HepG2 (cell line): ENCODE measurements at regions not wholly inside any gene's neighbourhood (a gene's known extent, or its start where the extent isn't known, plus 50 kb on each side); places are given as distances from the start of the nearest gene placed in this dataset.
"Not testable (repeated sequence)": the region's sequence is repeated elsewhere in the genome, so short reads cannot be mapped to it uniquely, and the experiment has no call there.

ENCODE experiments used
- ATAC-seq: fragments of 200-7000 bp; cut with Tn5 transposase; 3 replicates; pipeline ENCODE4 v1.9.1; 2020; ENCODE audit warnings: mild to moderate bottlenecking, moderate library complexity
- BruUV-seq: library from RNA; stranded (reverse); fragments of 400-500 nt; replicated peaks from 2 replicates; lab custom pipeline; 2021; lab: Mats Ljungman, UMichigan
- CTCF ChIA-PET: fragments of 300-600 bp; formaldehyde crosslinking; extraction: SDS; loops from one replicate; lab custom pipeline; 2021; ENCODE audit warnings: low total read pairs, inconsistent platforms, low intra/inter-chr PET ratio; lab: Yijun Ruan, JAX
- POLR2A ChIA-PET: fragments of 350-600 bp; sonication (Branson Sonifier 250); formaldehyde crosslinking; loops from one replicate; lab custom pipeline; 2020; ENCODE audit warnings: antibody characterized with exemption, inconsistent platforms; lab: Yijun Ruan, JAX
- DNase-seq: peaks from one replicate; pipeline ENCODE4 v3.0.0-alpha.2; 2015; ENCODE audit warnings: low spot score
- FAIRE-seq: peaks from 3 replicates; lab custom pipeline; 2011; peaks lifted over from hg19 to GRCh38; lab: Jason Lieb, UNC
- H2AFZ ChIP-seq: one replicate; pipeline ENCODE4 v1.6.1; 2011; ENCODE audit warnings: low read length, inconsistent platforms
- H3K27ac ChIP-seq: fragments of 300-600 bp; 3 replicates; pipeline ENCODE4 v1.8.0; 2011; ENCODE audit warnings: mixed run types, mild to moderate bottlenecking, mixed read lengths, low read length, inconsistent platforms; ENCODE audit not compliant: insufficient read depth; ENCODE audit errors: extremely low read length
- H3K27me3 ChIP-seq, 2 experiments: fragments of 200-600 bp in 1 of 2; 2 replicates in 1 of 2; 3 replicates in 1 of 2; pipeline versions ENCODE4 v1.6.0 to v1.8.0; 2011; ENCODE audit warnings: low read length in 2 of 2, mild to moderate bottlenecking in 2 of 2, moderate library complexity in 2 of 2, inconsistent platforms in 1 of 2; ENCODE audit not compliant: insufficient read depth in 2 of 2, control insufficient read depth in 1 of 2
- H3K36me3 ChIP-seq, 2 experiments: fragments of 200-600 bp in 1 of 2; replicated peaks in 1 of 2; 2 replicates in 1 of 2; 3 replicates in 1 of 2; pipeline versions ENCODE4 v1.5.1 to v1.8.0; 2011; ENCODE audit warnings: low read length in 2 of 2, inconsistent platforms in 1 of 2; ENCODE audit not compliant: insufficient read depth in 2 of 2, control insufficient read depth in 1 of 2
- H3K4me1 ChIP-seq: 2 replicates; pipeline ENCODE4 v1.5.1; 2012; ENCODE audit warnings: low read length, inconsistent platforms; ENCODE audit not compliant: insufficient read depth
- H3K4me2 ChIP-seq: 2 replicates; pipeline ENCODE4 v1.6.0; 2011; ENCODE audit warnings: low read depth, low read length, inconsistent platforms
- H3K4me3 ChIP-seq, 3 experiments: fragments of 200-600 bp in 1 of 3; sonication (generic), shearing (Covaris generic) in 1 of 3; replicated peaks in 1 of 3; 2 replicates each; pipeline ENCODE4 v1.5.1; 2011 to 2016; ENCODE audit warnings: low read length in 3 of 3, inconsistent platforms in 2 of 3, low read depth in 2 of 3, mild to moderate bottlenecking in 2 of 3, control low read depth in 1 of 3, mixed read lengths in 1 of 3; ENCODE audit not compliant: insufficient read depth in 1 of 3
- H3K79me2 ChIP-seq: one replicate; pipeline ENCODE4 v1.6.1; 2011; ENCODE audit warnings: low read length, inconsistent platforms; ENCODE audit not compliant: insufficient read depth
- H3K9ac ChIP-seq: 2 replicates; pipeline ENCODE4 v1.6.0; 2011; ENCODE audit warnings: mild to moderate bottlenecking, low read depth, low read length, inconsistent platforms; ENCODE audit not compliant: insufficient read depth
- H3K9me3 ChIP-seq: 2 replicates; pipeline ENCODE4 v1.5.1; 2012; ENCODE audit warnings: mild to moderate bottlenecking, low read length
- H4K20me1 ChIP-seq: 2 replicates; pipeline ENCODE4 v1.6.0; 2011; ENCODE audit warnings: inconsistent platforms, mild to moderate bottlenecking, low read length, moderate library complexity; ENCODE audit not compliant: insufficient read depth
- MAFF ChIP-seq: IDR thresholded peaks from 2 replicates; pipeline ENCODE4 v1.6.1; 2011; ENCODE audit warnings: low read depth, low read length, improper control_type of control experiment
- MAFK ChIP-seq, 2 experiments: IDR thresholded peaks in 1 of 2; conservative IDR thresholded peaks in 1 of 2; 2 replicates each; pipeline ENCODE4 v1.6.1; 2011; ENCODE audit warnings: improper control_type of control experiment in 2 of 2, low read length in 2 of 2
- ZNF431 ChIP-seq: sonication (generic); formaldehyde crosslinking; IDR thresholded peaks from 2 replicates; pipeline ENCODE4 v1.9.0; 2022; ENCODE audit warnings: missing genetic modification reagents, low read depth, mild to moderate bottlenecking, borderline replicate concordance
- ZNF776 ChIP-seq: sonication (generic); formaldehyde crosslinking; IDR thresholded peaks from 2 replicates; pipeline ENCODE4 v1.4.0; 2020; ENCODE audit warnings: mild to moderate bottlenecking, missing genetic modification reagents
- WGBS: methylation state at CpG from one replicate; pipeline ENCODE4 v1.1.6; 2017; ENCODE audit warnings: low lambda C conversion rate; 5-methylcytosine and 5-hydroxymethylcytosine counted together
- in situ Hi-C: cut with HindIII; loops from 2 replicates; pipeline ENCODE4 v1.10.0; 2017; ENCODE audit warnings: low pct_unique_long_range_greater_than_20kb; ENCODE audit not compliant: extremely low pct_ligation_motif_present
- intact Hi-C: fragments of 100-400 bp; cut with micrococcal nuclease; formaldehyde crosslinking; loops from one replicate; pipeline ENCODE4 v1.10.0; 2022; ENCODE audit not compliant: unreplicated experiment

GRCh38 chr11:33990131-33990530, 61.4 kb upstream of the CAPRIN1 start:
- H4K20me1 ChIP-seq, H3K9me3 ChIP-seq, ATAC-seq, H3K9ac ChIP-seq, H3K4me2 ChIP-seq, CTCF ChIA-PET, H2AFZ ChIP-seq, FAIRE-seq, DNase-seq, POLR2A ChIA-PET, BruUV-seq, intact Hi-C loops, H3K36me3 ChIP-seq, H3K4me1 ChIP-seq, H3K27ac ChIP-seq, H3K4me3 ChIP-seq, H3K27me3 ChIP-seq, H3K79me2 ChIP-seq: not testable (repeated sequence)
- in situ Hi-C loops, result loop anchor here (25.0 kb wide), 1 partner anchor 497 kb away; no protein-coding TSS in a partner anchor
- WGBS, result 97% methylated on average over 6 of the region's 32 CpGs

- CTCF ChIA-PET, result no interaction called here
- in situ Hi-C loops, result loop anchor here (25.0 kb wide), 1 partner anchor 498 kb away; no protein-coding TSS in a partner anchor
These were observed 62.1 kb upstream of the CAPRIN1 start for GRCh38 chr11:33989461-33989860.

More at GRCh38 chr11:33989461-33989860, 62.1 kb upstream of the CAPRIN1 start:
- H2AFZ ChIP-seq, result no peak overlapping the region
- intact Hi-C loops, result no loop called here
- TF ChIP-seq MAFK (conservative IDR thresholded peaks at IDR 0.05 in 1 of 2, IDR thresholded peaks at IDR 0.05 in 1 of 2; ENCODE audit: low read length in 2 of 2), result peak; percentile 25 to 55; a peak in 2 of 4 replicates
- peak; percentile 42 for TF ChIP-seq MAFF
- no peak for TF ChIP-seq ZNF431 (CRISPR knock-in tag)
- no peak for TF ChIP-seq ZNF776 (CRISPR knock-in tag)
- H3K27ac ChIP-seq, result no peak overlapping the region
- no peaks in the 10 kb centered on the region for H3K9me3 ChIP-seq
- H3K9ac ChIP-seq, result no peak overlapping the region
- no peak overlapping the region for H3K4me3 ChIP-seq
- BruUV-seq, result no TSS peak
- POLR2A ChIA-PET, result no interaction called here
- ATAC-seq, result peak; percentile 43; the same call in 1 of the 3 replicates
- H3K4me1 ChIP-seq, result no peaks in the 10 kb centered on the region
- no peak overlapping the region for H3K4me2 ChIP-seq
- 10% methylated on average over 7 of the region's 7 CpGs for WGBS
- no peaks in the 10 kb centered on the region for H3K36me3 ChIP-seq
- no peaks in the 10 kb centered on the region for H4K20me1 ChIP-seq
- no peak for DNase-seq
- no peaks in the 10 kb centered on the region for H3K79me2 ChIP-seq
- FAIRE-seq, result no peak
- no peaks in the 10 kb centered on the region for H3K27me3 ChIP-seq
